GM10248 (cell line): ENCODE measurements at regions not wholly inside any gene's neighbourhood (a gene's known extent, or its start where the extent isn't known, plus 50 kb on each side); places are given as distances from the start of the nearest gene placed in this dataset.

Source experiments
- CTCF ChIA-PET: fragments of 300-600 bp; sonication (Branson Sonifier 250); formaldehyde crosslinking; extraction: SDS; loops from one replicate; lab custom pipeline; 2021; ENCODE audit warnings: antibody characterized with exemption; lab: Yijun Ruan, JAX
- POLR2A ChIA-PET: fragments of 350-650 bp; sonication (Branson Sonifier 250); formaldehyde crosslinking; extraction: SDS; loops from one replicate; lab custom pipeline; 2020; ENCODE audit warnings: antibody characterized with exemption; lab: Yijun Ruan, JAX
- DNase-seq: peaks from one replicate; pipeline ENCODE4 v3.0.0; 2012; ENCODE audit errors: extremely low spot score
- CTCF ChIP-seq: IDR thresholded peaks from 2 replicates; pipeline ENCODE4 v1.5.1; 2012; ENCODE audit warnings: mild to moderate bottlenecking, low read depth; ENCODE audit errors: extremely low read depth, missing control alignments, control extremely low read depth

DNA sequence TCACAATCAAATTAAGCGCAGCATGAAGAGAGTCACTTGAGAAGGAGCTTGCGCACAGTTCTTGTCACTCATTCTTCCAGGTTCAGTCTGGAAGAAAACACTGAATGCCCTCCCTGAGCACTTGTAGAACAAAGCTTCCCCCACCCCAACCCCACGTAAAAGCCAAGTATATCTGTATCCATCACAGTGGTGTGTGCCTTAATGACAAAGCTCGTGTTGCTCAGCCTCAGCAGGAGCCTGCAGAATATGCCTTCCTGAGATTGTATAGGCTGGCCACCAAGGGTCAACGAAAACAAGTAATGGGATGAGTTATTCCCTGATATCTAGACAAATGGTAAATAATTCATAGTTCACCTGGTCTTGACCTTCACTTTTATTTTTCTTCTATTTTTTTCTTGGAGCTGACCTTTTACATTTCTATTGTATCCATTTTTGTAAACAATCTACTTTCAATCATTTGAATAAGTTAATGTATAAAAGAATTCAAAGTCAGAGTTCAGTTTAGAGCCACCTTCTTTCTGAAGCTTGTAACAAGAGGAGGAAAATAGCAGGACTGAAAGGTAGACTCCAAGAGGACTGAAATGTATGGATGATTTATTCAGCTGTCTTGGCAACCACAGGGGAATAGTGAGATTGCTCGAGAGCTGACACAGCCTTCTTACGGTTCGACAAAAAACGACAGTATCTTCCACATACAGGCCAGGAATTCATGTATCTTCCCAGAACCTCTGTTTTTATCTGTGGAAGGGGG, 405.5 kb upstream of the TPM1 start:
- POLR2A ChIA-PET: no interaction called here
- no peak for DNase-seq
- no peak for TF ChIP-seq CTCF
- CTCF ChIA-PET: interaction anchor here (1.4 kb wide), 1 partner anchor 12 kb away, joined by 4 read pairs; no protein-coding TSS in a partner anchor

GRCh38 chr15:62637574-62637897, 405.0 kb upstream of the TPM1 start:
- ChIA-PET CTCF (interaction anchor here (1.4 kb wide), 1 partner anchor 12 kb away, joined by 4 read pairs; no protein-coding TSS in a partner anchor), POLR2A (no interaction called here)
- no peak for DNase-seq
- no peak for TF ChIP-seq CTCF

DNA sequence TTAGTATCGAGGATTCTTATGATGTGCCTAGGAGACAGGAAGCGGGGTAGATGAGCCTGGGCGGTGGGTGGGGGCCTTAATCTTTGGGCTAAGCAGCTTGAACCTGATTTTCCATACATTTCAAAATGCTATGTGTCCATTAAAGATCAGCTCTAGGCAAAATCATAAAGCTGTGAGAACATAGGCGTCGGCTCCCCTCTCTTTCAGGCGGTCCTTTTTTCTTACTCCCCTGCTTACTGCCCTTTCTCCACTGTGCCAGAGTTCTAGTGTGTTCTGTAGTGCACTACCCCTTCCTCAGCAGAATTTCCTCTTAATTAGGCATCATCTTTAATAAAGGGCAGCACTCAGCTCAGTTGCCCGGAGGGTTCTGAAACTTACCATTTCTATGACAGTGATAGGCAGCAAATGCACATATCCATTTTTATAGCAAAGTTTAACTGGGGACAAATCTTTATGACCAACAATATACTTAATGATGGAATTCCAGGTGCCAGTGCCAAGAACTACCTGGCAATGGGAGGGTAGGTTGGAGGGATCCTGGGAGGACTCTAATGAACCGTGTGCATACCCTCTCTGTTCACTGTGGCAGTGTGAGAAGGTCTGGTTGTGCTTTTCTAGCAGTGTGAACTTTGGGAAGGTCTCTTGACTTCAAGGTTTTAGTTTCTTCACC, 404.5 kb upstream of the TPM1 start:
- POLR2A ChIA-PET: no interaction called here
- TF ChIP-seq CTCF: no peak
- DNase-seq: no peak
- CTCF ChIA-PET: no interaction called here

DNA sequence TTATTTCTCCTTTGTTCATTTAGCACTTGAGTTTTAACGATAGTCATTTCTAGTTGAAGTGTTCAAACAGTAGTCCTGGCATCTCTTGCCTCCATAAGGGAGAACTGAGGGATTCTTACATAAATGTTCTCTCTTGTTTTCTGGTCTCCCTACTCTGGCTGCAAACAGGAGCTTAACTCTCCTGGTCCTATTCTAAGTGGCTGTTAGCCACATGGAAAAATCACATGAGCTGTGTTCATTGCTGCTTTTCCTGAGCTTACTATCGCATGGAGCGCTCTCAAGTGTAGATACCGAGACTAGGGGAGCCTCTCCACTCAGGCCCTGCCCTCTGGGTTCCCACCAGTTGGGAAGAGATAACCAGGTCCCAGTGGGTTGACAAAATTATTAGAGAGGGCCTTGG, 403.1 kb upstream of the TPM1 start:
- DNase-seq: no peak
- TF ChIP-seq CTCF: no peak
- ChIA-PET POLR2A (no interaction called here), CTCF (interaction anchor here (1.5 kb wide), 1 partner anchor 15 kb away, joined by 5 read pairs; no protein-coding TSS in a partner anchor)

DNA sequence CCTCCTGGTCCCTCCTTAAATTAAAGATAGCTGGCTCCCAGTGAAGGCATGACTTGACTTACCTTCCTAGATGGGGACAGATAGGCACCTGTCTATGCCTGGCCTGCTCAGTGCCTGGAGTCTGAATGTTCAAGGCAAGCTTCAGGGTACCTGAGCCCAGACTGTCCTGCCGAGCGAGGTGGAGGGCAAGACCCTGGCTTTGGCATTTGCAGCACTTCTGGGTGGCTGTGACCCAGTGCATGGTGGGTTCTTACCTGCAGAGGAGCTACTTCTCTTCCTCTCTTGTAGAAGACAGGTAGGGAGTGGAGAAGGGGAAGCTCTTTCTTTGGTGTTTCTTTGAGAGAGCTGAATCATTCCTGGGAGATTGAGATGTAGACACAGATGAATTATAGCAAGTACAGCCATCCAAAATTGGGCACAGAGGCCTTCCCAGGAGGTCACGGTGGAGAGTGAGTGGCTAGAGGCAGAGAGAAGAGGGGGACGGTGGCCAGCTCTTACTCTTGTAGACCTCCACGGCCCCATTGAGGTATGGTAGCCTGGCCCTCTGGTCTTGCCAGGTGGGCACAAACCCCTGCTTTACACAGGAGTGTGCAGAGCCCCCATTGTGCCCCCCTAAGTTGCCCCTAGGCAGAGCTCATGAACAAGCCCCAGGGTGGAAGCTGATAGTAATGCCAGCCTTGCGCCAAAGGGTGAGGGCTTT, 402.5 kb upstream of the TPM1 start:
- DNase-seq: no peak
- ChIA-PET POLR2A (no interaction called here), CTCF (interaction anchor here (1.5 kb wide), 1 partner anchor 16 kb away, joined by 5 read pairs; no protein-coding TSS in a partner anchor)
- TF ChIP-seq CTCF: no peak

- POLR2A ChIA-PET: no interaction called here
Observed at GRCh38 chr15:62641825-62642224, 400.7 kb upstream of the TPM1 start.

More at GRCh38 chr15:62641825-62642224, 400.7 kb upstream of the TPM1 start:
- TF ChIP-seq CTCF: no peak
- DNase-seq: no peak
- CTCF ChIA-PET: interaction anchor here (1.1 kb wide), 1 partner anchor 95 kb away, joined by 3 read pairs; no protein-coding TSS in a partner anchor
